Kidney epithelial cell (primary cell): ENCODE measurements at regions not wholly inside any gene's neighbourhood (a gene's known extent, or its start where the extent isn't known, plus 50 kb on each side); places are given as distances from the start of the nearest gene placed in this dataset.
"Not testable (repeated sequence)": the region's sequence is repeated elsewhere in the genome, so short reads cannot be mapped to it uniquely, and the experiment has no call there.

ENCODE experiments used
- DNase-seq: peaks from one replicate; pipeline ENCODE4 v3.0.0-alpha.2; 2010; ENCODE audit warnings: low read depth
- H3K27me3 ChIP-seq: 2 replicates; pipeline ENCODE4 v1.6.0; 2011; ENCODE audit warnings: low read length; ENCODE audit not compliant: control insufficient read depth, insufficient read depth
- H3K36me3 ChIP-seq: 2 replicates; pipeline ENCODE4 v1.5.1; 2011; ENCODE audit warnings: low read length; ENCODE audit not compliant: control insufficient read depth, insufficient read depth
- H3K4me3 ChIP-seq: 2 replicates; pipeline ENCODE4 v1.5.1; 2011; ENCODE audit warnings: low read depth, mild to moderate bottlenecking, control low read depth, low read length
- CTCF ChIP-seq: IDR thresholded peaks from 2 replicates; pipeline ENCODE4 v1.5.1; 2011; ENCODE audit warnings: mild to moderate bottlenecking, moderate library complexity, low read length, control low read depth, inconsistent platforms; ENCODE audit not compliant: insufficient read depth, poor library complexity, severe bottlenecking

DNA sequence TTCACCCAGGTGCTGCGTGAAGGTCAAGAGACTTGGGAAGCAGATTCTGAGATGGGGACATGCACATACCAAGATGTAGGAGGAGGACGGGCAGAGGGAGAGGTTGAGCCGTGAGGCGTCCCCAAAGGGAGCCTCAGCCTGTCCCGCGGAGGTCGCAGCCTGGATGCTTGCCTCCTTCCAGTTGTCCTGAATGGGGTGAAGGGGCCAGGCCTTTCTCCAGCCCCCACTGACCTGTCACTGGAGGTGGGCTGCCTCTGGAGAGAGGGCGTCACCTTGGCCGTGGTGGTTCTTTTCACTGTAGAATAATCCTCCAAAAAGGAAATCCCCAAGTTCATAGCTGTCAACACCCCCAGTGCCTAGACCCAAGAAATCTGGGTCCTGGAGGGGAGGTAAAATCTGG, 283.0 kb upstream of the VSTM2A start:
- TF ChIP-seq CTCF, result no peak
- H3K27me3 ChIP-seq, result no peaks in the 10 kb centered on the region
- H3K4me3 ChIP-seq, result no peak overlapping the region

DNA sequence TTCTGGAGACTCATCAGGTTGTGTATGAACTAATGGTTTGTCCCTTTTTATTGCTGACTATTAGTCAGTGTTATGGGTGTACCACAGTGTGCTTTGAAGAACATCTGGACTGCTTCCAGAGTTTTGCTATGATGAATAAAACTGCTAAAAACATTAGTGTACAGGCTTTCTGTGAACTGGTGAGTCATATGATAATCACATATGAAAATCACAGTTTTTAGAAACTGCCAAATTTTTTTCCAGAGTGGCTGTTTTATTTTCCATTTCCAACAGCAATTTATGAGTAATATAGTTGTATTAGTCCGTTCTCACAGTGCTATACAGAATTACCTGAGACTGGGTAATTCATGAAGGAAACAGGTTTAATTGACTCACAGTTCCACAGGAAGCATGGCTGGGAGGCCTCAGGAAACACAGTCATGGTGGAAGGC, 281.2 kb upstream of the VSTM2A start:
- no peaks in the 10 kb centered on the region for H3K27me3 ChIP-seq
- no peak overlapping the region for H3K4me3 ChIP-seq
- no peaks in the 10 kb centered on the region for H3K36me3 ChIP-seq
- DNase-seq, result peak; percentile 63
- TF ChIP-seq CTCF, result no peak

More for the DNA sequence above, 283.0 kb upstream of the VSTM2A start:
- DNase-seq, result no peak
- H3K36me3 ChIP-seq, result no peaks in the 10 kb centered on the region

- no peak for DNase-seq
- Histone ChIP-seq H3K27me3 (no peaks in the 10 kb centered on the region), H3K36me3 (no peaks in the 10 kb centered on the region), H3K4me3 (no peak overlapping the region)
- TF ChIP-seq CTCF, result no peak
Observed at GRCh38 chr7:54278847-54279246, 263.3 kb upstream of the VSTM2A start.

DNA sequence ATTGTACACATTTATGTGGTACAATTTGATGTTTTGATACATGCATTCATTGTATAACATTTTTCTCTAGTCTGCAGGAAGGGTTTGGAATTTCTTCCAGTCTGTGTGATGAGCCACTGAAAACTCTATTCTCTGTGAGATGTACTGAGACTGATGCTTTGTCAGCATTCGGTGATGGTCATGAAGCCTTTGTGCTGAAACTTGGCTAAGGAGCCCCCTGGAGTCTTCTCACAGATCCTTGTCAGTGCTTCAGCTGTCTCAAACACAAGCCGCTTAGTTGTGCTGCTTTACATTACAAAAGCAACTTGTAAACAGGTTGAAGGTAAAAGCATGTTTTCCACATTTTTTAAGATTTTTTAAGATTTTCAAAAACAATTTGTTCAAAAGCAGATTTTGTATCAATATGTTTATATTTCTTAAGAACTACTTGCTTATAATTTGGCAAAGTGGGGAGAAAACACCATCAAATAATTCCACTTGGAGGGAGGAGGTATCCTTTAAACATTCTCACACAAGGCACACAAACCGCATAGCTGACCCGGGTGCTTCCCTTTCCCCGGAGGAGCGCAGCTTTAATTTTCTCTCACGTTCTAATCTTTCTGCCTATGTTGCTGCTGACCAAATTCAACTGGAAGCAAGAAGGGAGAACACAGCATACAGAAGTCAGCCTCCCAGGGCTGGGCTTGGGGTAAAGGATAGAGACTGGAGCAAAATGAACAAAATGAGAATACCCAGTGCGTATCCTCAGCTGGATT, 249.8 kb upstream of the VSTM2A start:
- Histone ChIP-seq H3K36me3 (no peaks in the 10 kb centered on the region), H3K4me3 (no peak overlapping the region), H3K27me3 (no peaks in the 10 kb centered on the region)
- DNase-seq, result no peak
- no peak for TF ChIP-seq CTCF

GRCh38 chr7:54299426-54299825, 242.7 kb upstream of the VSTM2A start:
- H3K27me3 ChIP-seq, result no peaks in the 10 kb centered on the region
- no peaks in the 10 kb centered on the region for H3K36me3 ChIP-seq
- no peak for DNase-seq
- H3K4me3 ChIP-seq, result no peak overlapping the region
- no peak for TF ChIP-seq CTCF

GRCh38 chr7:54315955-54316354, 226.2 kb upstream of the VSTM2A start:
- not testable (repeated sequence) for H3K4me3 ChIP-seq, DNase-seq, H3K27me3 ChIP-seq, H3K36me3 ChIP-seq
